ENCODE measurements at regions not wholly inside any gene's neighbourhood (a gene's known extent, or its start where the extent isn't known, plus 50 kb on each side); places are given as distances from the start of the nearest gene placed in this dataset.

- no peak for DNase-seq (ENCODE audit: low read depth)
Measured at GRCh38 chr9:134228649-134229048, 64.3 kb upstream of the RNU6ATAC start.

GRCh38 chr9:134229466-134230091, 65.2 kb upstream of the RNU6ATAC start:
- DNase-seq (ENCODE audit: low read depth), result no peak

DNA sequence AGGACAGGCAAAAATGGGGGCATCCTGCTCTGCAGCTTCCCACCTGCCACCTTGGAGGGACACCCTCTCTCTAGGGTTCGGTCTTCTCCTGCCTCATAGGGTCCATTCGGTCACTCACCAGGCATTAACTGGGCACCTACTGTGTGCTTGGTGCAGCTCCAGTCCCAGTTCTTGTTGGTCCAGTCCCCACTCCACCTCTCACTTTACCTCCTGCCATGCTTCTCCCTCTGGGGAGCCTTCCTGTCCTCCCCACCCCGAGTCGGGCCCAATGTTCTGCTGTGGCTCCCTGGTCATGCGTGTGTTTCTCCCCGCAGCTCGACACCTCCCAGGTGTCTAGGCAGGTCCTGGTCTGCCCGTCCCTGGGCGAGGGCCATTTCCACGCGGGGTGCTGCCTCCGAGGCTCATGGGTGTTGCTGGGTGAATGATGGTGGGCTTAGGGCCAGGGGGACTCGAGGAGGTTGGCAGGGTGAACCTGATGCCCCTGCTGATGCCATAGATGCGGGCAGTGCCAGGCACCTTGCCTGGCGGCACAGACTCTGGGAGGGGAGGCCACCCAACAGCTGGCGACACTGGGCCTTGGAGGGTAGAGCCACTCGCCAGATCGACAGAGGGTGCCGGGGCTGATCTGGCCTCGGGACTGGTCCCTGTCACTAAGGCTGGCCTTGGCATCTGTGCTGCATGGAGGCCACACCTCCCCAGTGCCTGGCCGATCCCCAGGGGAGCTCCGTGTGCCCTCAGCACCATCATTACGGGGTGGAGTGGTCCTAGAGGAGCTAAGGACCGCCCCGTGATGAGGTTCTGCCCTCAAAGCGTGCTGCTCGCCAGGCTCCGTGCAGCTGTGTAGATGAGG, 66.0 kb upstream of the RNU6ATAC start:
- no peak for DNase-seq (ENCODE audit: low read depth)

- no peak for DNase-seq (ENCODE audit: low read depth)
Measured at GRCh38 chr9:134230942-134231325, 66.6 kb upstream of the RNU6ATAC start.

GRCh38 chr9:134231330-134231745, 67.0 kb upstream of the RNU6ATAC start:
- DNase-seq (ENCODE audit: low read depth), result no peak

GRCh38 chr9:134231767-134232166, 67.4 kb upstream of the RNU6ATAC start:
- DNase-seq (ENCODE audit: low read depth), result no peak

DNA sequence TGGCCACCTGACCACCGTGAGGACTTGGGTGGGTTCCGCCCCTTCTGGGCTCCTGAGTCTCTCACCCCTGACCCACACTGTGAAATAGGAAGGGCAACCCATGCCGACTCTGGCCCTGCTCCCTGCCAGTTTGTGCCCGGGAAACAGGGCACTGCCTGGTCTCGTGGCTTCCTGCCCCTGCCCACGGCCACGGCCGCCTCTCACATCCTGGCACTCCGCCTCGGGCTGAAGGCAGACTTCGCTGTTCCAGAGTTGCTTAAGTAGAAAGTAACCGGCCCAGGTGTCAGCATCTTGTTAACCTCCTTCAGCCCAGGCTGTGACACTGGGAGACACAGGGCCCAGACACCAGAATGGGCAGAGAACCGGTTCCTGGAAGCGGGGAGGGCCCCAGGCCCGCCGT, 68.7 kb upstream of the RNU6ATAC start:
- DNase-seq (ENCODE audit: low read depth), result no peak

- no peak for DNase-seq (ENCODE audit: low read depth)
Measured at GRCh38 chr9:134234001-134234660, 69.8 kb upstream of the RNU6ATAC start.

DNA sequence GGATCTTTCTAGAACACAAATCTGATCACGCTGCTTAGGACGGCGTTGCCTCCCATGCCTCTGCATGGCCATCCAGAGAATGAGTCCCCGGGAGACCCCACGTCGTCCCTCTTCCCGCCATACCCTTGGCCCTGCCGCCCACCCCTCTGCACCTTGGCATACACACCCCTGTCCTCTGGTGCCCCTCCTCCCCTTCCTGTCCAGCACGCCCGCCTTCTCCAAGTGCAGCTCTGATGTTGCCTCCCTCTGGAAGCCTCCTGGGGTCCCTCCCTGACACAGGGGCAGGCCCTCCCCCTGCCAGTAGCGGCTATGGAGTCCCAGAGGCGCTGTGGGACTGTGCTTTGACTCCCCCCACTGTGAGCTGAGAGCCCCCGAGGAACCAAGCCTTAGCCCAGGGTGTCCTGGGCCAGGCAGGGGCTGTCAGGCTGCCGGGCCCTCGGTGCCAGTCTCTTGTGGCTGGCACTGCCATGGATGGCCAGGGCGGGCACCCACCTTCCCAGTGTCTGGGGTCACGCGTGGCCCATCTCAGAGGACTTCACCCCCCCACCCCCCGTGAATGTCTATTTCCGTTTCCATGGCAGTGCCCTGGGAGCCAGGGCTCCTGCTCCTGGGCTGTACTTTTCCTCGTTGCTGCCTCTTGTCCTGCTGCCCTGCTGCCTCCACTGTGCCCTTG, 70.5 kb upstream of the RNU6ATAC start:
- no peak for DNase-seq (ENCODE audit: low read depth)

GRCh38 chr9:134235366-134235765, 71.0 kb upstream of the RNU6ATAC start:
- DNase-seq (ENCODE audit: low read depth), result no peak

GRCh38 chr9:134236001-134236421, 71.6 kb upstream of the RNU6ATAC start:
- no peak for DNase-seq (ENCODE audit: low read depth)

DNA sequence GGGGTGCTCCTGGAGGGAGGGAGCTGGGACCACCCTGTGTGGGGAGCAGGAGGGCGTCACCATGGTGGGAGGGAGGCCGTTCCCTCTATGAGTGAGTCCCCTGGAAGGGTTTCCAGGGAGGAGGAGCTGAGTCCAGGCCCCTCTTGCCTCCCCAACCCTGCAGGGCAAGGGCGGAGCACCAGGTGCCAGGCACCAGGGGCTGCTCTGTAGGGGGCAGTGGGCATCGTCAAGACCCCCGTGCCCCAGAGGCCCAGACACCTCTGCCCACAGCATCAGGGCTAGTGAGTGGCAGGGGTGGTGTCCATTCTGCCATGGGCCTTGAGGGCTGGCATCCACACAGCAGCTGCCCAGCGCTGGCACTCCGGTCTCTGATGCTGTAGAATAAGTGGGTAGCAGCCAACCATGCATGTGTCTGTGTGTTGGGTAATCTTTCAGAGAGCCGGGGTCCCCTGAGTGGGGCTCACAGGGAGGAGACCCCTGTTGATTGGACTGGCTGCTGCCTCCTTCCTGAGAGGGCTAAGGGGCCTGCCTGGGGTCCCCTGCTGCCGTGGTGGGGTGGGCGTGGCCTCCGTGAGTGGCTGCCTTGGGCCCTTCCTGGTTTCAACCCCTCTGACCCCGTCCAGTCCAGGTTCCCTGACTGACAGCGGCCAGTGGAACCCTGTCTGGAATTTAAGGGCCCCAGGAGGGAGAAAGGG, 72.7 kb upstream of the RNU6ATAC start:
- DNase-seq (ENCODE audit: low read depth), result no peak

GRCh38 chr9:134237630-134238265, 73.4 kb upstream of the RNU6ATAC start:
- DNase-seq (ENCODE audit: low read depth), result no peak

GRCh38 chr9:134239130-134239903, 75.0 kb upstream of the RNU6ATAC start:
- no peak for DNase-seq (ENCODE audit: low read depth)

GRCh38 chr9:134239939-134240338, 75.6 kb upstream of the RNU6ATAC start:
- DNase-seq (ENCODE audit: low read depth), result no peak

DNA sequence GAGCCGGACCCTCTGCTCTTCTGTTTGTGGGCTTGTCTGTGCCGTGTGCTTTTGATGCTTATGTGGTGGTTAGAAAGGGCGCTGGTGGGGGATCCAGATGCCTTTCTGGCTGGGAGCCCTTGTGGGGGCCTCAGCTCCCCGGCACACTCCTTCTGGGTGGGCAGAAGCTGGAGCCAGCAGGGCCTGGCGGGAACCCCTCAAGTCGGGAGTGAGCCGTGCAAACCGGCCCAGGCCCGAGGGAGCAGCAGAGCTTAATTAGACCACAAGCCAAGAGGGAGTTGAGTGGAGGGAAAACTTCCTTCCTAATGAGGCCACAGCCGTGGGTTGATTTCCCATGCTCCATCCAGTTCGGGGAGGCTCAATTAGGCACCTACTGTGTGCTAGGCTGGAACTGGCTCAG, 76.0 kb upstream of the RNU6ATAC start:
- no peak for DNase-seq (ENCODE audit: low read depth)

DNA sequence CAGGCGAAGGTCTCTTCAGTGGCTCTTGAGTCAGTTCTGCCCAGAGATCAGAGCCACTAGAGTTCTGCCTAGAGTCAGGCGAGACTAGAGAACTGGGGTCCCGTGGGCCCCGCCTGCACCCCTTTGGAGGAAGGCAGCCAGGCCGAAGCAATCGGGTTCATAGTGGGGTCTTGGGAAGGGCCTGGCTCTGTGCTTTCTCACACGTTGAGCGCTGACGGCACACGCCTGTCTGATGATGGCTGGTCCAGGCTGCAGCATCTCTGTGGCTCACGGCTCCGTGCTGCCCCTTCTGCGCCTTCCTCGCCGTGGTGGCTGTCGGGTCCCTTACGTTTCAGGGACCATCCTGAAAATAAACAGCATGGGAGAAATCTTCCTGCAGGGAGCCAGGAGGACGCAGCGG, 78.3 kb upstream of the RNU6ATAC start:
- no peak for DNase-seq (ENCODE audit: low read depth)

DNA sequence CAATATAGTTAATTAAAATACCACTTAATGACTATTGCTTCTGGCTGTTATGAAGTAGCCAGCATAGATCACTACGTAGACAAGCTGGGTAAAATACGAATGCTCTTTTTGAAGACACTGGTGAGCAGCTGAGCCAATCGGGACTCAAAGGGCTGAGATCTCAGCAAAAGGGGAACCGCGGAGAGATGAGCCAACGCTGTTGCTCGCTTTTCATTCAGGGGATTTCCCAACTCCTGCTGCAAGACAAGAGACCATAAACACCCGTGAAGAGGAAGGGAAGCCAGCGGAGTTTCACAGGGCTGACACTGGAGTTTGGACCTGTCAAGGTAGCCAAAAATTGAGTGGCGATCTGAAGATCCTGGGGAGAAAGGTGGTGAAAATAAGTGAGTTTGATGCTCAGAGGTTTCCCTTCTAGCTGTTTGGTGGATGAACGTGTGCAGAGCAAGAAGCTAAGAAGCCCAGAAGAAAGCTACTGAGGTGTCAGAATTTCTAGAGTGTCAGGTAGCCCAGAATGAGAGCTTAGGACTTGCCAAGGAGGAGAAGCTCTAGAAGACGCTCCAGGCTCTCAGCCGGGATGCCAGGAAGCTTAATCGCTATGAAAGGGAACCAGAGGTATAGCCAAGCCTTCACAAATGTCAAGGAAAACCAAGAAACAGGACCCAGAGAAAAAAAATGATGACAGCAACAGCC, 79.6 kb upstream of the RNU6ATAC start:
- DNase-seq (ENCODE audit: low read depth), result no peak

GRCh38 chr9:134245179-134245578, 80.8 kb upstream of the RNU6ATAC start:
- DNase-seq (ENCODE audit: low read depth), result no peak
